22Rv1 (cell line): ENCODE measurements at regions not wholly inside any gene's neighbourhood (a gene's known extent, or its start where the extent isn't known, plus 50 kb on each side); places are given as distances from the start of the nearest gene placed in this dataset.

ENCODE experiments used
- H3K27ac ChIP-seq: fragments of 450-650 bp; 2 replicates; pipeline ENCODE4 v1.5.1; 2017
- ZFX ChIP-seq: fragments of 450-650 bp; IDR thresholded peaks from 2 replicates; pipeline ENCODE4 v1.6.1; 2017; ENCODE audit warnings: antibody characterized with exemption, borderline replicate concordance
- TF ChIP-seq, protein P1 (sequence below): fragments of 450-650 bp; IDR thresholded peaks from 2 replicates; pipeline ENCODE4 v1.5.1; 2017; ENCODE audit warnings: mild to moderate bottlenecking

DNA sequence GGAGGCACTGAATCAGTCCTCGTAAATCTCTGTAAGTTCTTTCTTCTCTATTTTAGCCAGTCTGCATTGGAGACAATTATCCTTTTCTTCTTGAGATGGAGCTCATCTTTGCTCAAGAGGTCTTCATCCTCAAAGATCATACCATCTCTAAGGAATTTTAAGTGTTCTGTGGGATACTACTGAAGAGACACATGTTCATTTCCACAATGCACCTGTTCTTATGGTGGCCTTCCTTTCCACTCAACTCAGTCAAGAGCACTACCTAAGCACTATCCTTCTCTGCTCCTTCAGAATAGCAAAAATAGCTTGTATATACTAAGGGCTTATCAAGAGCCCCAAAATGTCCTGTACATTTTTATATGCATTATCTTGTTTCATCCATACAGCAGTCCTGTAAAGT is 214.0 kb downstream of the KLF5 start:
- H3K27ac ChIP-seq: no peak overlapping the region
- TF ChIP-seq ZFX: no peak
- TF ChIP-seq, protein P1, sequence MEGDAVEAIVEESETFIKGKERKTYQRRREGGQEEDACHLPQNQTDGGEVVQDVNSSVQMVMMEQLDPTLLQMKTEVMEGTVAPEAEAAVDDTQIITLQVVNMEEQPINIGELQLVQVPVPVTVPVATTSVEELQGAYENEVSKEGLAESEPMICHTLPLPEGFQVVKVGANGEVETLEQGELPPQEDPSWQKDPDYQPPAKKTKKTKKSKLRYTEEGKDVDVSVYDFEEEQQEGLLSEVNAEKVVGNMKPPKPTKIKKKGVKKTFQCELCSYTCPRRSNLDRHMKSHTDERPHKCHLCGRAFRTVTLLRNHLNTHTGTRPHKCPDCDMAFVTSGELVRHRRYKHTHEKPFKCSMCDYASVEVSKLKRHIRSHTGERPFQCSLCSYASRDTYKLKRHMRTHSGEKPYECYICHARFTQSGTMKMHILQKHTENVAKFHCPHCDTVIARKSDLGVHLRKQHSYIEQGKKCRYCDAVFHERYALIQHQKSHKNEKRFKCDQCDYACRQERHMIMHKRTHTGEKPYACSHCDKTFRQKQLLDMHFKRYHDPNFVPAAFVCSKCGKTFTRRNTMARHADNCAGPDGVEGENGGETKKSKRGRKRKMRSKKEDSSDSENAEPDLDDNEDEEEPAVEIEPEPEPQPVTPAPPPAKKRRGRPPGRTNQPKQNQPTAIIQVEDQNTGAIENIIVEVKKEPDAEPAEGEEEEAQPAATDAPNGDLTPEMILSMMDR: no peak

DNA sequence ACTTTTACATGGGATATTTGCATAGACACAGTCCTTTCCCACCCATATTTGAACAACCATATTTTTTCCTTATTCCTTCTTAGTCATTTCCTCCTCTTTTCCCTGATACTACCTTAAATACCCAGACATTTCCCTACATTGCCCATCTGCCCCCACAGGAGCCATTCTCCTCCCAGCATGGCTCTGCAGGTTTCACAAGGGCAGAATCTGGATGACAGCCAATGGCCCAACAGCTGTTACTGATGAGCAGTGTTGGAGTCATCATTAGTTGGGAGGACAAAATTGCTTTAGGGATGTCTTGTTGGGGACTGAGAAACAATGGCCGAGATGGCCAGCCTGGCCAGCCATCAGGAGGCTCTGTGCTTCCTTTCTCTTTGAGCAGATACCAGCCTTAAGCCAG is 209.5 kb downstream of the KLF5 start:
- no peak overlapping the region for H3K27ac ChIP-seq
- TF ChIP-seq, protein P1: no peak
- TF ChIP-seq ZFX: no peak

DNA sequence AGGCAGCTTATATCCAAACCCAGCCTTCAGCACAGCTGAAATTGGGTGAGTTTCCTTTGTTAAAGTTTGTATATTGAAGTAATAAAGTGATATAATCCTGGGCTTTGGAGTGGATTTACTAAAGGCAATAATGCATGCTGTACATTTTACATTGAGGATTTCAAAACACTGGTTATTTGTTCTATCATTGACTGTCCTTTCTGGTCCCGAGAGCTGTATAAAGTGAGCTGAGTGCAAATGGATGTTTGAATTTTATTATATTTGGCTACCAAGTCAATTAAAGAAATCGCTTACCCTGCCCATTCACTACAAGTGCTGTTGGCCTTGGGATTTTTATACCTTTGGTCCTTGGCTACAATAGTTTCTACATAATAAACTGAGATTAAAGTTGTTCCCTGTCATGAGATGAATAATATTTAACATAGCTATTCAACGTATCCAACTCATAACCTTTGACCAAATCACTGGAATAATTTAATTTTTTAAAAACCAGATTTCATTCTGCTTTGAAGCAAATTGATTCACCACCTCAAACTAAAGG is 207.9 kb downstream of the KLF5 start:
- no peak overlapping the region for H3K27ac ChIP-seq
- TF ChIP-seq ZFX: no peak
- TF ChIP-seq, protein P1: no peak

DNA sequence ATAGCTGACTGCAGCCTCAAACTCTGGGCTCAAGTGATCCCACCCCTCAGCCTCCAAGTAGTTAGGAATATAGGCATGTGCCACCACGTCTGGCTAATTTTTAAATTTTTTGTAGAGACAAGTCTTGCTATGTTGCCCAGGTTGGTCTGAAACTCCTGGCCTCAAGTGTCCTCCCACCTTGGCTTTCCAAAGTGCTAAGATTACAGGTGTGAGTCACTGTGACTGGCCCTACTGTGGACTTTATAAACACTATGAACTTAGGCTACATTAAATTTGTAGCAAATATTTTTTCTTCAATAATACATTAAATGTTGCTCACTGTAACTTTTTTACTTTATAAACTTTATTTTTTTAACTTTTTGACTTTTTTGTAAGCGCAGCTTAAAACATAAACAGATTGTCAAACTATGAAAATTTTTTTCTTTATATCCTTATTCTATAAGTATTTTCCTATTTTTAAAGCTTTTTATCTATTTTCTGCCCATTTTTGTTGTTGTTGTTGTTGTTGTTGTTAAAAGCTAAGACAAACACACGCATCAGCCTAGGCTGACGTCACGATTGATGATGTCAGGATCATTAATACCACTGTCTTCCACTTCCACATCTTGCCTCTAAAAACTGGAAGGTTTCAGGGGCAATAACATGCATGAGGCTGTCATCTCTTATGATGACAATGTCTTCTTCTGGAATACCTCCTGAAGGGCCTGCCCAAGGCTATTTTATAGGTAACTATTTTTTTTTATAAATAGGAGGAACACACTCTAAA is 204.2 kb downstream of the KLF5 start:
- TF ChIP-seq, protein P1: no peak
- no peak for TF ChIP-seq ZFX
- H3K27ac ChIP-seq: no peak overlapping the region

DNA sequence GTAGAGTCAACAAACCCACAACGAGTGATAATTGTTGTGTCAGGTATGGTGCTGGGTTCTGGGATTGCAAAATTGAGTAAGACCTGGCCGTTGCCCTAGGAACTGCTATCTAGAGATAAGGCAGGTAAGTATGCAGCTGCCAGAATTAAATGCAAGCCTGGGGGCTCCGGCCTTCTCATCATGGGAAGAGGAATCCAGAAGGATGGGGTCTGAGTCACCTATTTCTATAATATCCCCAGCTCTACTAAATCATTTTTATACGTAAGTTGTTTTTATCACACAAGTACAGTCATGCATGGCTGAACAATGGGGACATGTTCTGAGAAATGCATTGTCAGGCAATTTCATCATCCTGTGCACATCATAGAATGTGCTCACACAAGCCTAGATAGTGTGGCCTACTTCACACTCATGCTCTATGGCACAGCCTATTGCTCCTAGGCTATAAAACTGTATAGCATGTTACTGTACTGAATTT is 203.0 kb downstream of the KLF5 start:
- no peak overlapping the region for H3K27ac ChIP-seq
- TF ChIP-seq, protein P1: no peak
- TF ChIP-seq ZFX: no peak

DNA sequence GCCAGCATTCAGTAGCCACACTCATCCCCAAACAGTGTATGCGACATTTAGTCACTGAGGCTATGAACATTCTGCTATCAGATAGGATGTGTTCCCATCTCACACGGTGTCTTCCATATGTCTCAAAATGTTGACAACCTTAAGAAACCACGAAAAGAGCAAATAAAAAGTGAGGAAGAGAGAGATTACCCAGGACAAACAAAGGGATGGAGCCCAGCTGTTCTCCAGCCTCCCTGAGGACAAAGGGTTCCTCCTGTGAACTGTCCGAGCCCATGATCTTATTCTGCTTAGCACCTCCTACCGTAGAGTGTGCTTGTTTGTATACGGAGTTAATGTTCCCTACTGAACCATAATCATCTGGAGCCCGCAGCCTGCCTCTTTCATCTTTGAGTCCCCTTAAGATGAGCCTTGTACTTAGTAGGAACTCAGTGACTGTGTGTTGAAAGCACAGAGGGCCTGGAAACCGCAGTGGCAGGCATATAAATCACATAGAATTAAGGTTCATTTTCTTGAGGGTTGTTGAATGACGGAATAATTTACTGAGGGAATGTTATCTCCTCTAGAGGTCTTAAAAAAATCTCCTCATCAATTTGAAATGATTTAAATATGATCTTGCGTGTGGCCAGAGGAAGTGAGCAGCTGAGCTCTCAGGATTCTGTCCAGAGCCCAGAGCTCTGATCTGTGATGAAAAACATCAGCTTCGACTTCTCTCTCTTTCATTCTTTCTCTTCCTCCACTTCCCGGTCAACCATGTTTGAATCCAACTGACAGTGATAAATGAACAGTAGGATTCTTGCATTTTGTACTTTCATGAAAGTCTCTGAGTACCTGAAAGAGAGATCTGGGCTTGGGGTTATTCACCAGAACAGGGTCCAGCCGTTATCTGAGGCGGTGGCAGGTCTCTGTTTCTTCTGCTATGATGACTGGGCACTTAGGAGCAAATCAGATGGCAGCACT is 200.5 kb downstream of the KLF5 start:
- TF ChIP-seq ZFX: no peak
- TF ChIP-seq, protein P1: no peak
- H3K27ac ChIP-seq: no peak overlapping the region
